Astrocyte of the cerebellum (primary cell): ENCODE measurements at regions not wholly inside any gene's neighbourhood (a gene's known extent, or its start where the extent isn't known, plus 50 kb on each side); places are given as distances from the start of the nearest gene placed in this dataset.

Experiments
- DNase-seq: peaks from one replicate; pipeline ENCODE4 v3.0.0-alpha.2; 2011; ENCODE audit warnings: low read depth
- H3K4me3 ChIP-seq: 2 replicates; pipeline ENCODE4 v1.5.1; 2011; ENCODE audit warnings: mild to moderate bottlenecking, low read depth, low read length, moderate library complexity
- in situ Hi-C: cut with HindIII; loops from 2 replicates; pipeline ENCODE4 v1.10.0; 2017; ENCODE audit warnings: low sequenced_read_pairs
- TF ChIP-seq, protein P1 (sequence below): IDR thresholded peaks from 2 replicates; pipeline ENCODE4 v1.5.1; 2012; ENCODE audit warnings: low read length, low read depth, moderate library complexity, mild to moderate bottlenecking; ENCODE audit errors: missing control alignments

DNA sequence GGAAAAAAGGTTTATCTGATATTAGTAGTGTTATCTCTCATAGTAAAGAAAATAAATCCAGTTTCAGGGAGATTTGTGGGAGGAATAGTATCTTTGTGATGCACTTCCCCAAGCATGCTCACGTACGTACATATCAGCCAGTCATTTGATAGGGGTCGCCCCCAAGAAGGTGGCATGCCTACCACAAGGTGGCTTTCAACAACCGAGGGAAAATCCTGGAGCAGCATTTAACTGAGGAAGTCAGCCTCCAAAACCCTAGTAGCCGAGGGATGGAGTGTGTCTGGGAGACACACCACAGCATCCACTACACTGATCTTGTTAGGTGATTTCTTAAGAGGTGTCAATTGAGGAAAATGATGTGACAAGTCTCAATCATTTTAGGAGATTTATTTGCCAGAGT lies 623.9 kb downstream of the NYAP2 start:
- no peak overlapping the region for H3K4me3 ChIP-seq
- in situ Hi-C loops: no loop called here
- TF ChIP-seq, protein P1, sequence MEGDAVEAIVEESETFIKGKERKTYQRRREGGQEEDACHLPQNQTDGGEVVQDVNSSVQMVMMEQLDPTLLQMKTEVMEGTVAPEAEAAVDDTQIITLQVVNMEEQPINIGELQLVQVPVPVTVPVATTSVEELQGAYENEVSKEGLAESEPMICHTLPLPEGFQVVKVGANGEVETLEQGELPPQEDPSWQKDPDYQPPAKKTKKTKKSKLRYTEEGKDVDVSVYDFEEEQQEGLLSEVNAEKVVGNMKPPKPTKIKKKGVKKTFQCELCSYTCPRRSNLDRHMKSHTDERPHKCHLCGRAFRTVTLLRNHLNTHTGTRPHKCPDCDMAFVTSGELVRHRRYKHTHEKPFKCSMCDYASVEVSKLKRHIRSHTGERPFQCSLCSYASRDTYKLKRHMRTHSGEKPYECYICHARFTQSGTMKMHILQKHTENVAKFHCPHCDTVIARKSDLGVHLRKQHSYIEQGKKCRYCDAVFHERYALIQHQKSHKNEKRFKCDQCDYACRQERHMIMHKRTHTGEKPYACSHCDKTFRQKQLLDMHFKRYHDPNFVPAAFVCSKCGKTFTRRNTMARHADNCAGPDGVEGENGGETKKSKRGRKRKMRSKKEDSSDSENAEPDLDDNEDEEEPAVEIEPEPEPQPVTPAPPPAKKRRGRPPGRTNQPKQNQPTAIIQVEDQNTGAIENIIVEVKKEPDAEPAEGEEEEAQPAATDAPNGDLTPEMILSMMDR: no peak
- DNase-seq: no peak

DNA sequence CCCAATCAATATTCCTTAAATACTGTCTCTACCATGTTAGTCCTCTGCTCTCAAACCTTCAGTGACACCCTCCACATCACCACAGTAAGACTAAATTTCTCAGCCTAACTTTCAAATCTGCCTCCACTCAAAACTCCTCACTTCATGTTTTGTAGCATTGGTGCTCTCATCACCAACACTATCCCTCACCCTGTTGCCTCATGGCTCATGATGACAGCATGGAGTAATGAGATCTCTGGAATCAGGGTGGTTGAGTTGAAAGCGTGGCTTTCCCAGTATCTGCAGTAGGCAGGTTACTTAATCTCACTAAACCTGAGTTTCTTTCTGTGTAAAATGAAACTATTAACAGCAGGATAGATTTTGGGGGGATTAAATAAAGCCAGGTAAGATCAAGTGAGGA lies 621.4 kb downstream of the NYAP2 start:
- in situ Hi-C loops: no loop called here
- DNase-seq: no peak
- no peak overlapping the region for H3K4me3 ChIP-seq
- TF ChIP-seq, protein P1: no peak

DNA sequence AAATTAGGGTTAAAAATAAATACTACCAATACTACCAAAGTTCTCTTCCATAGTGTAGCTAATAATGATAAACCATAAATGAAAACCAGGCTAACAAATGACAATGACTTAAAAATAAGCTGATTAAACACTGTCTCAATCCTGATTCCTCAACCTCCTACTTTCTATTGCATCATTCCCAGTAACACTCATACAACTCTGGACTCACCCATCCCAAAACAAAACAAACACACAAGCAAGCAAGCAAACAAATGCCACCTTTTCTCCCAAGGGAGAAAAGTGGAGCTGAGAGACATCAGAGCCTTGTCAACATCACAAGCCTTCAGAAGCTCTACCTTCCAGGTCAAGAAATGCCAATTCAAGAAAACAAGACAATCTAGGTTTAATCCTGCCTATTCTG lies 620.7 kb downstream of the NYAP2 start:
- H3K4me3 ChIP-seq: no peak overlapping the region
- TF ChIP-seq, protein P1: no peak
- no peak for DNase-seq
- in situ Hi-C loops: no loop called here

DNA sequence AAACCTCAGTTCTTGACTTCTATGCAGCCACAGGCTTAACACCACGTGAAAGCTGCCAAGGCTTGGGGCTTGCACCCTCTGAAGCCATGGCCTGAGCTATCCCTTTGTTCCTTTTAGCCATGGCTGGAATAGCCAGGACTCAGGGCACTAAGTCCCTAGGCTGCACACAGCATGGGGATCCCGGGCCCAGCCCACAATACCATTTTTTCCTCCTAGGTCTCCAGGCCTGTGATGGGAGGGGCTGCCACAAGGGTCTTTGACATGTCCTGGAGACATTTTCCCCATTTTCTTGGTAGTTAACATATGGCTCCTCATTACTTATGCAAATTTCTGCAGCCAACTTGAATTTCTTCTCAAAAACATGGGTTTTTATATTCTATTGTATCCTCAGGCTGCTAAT lies 619.1 kb downstream of the NYAP2 start:
- H3K4me3 ChIP-seq: no peak overlapping the region
- in situ Hi-C loops: no loop called here
- no peak for DNase-seq
- TF ChIP-seq, protein P1: no peak

DNA sequence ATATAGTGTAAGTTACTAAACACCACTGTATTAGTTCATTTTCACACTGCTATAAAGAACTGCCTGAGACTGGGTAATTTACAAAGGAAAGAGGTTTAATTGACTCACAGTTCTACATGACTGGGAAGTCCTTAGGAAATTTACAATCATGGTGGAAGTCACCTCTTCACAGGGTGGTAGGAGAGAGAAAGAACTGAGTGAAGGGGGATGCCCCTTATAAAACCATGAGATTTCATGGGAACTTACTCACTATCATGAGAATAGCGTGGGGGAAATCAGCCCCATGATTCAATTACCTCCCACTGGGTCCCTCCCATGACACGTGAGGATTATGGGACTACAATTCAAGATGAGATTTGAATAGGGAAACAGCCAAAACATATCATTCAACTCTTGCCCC lies 618.0 kb downstream of the NYAP2 start:
- H3K4me3 ChIP-seq: no peak overlapping the region
- in situ Hi-C loops: no loop called here
- DNase-seq: no peak
- TF ChIP-seq, protein P1: no peak

DNA sequence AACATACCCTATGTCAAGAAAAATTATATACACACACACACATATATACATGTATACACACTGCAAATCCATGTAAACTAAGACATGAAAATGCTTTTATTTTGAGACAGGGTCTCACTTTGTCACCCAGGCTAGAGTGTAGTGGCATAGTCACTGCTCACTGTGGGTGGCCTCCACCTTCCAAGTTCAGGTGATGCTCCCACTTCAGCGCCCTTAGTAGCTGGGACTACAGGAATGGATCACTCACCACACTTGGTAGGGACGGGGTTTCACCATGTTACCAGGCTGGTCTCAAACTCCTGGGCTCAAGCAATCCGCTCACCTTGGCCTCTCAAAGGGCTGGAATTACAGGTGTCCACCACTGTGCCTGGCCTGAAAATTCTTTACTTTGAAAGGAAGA lies 617.6 kb downstream of the NYAP2 start:
- no peak for DNase-seq
- no peak overlapping the region for H3K4me3 ChIP-seq
- in situ Hi-C loops: no loop called here
- TF ChIP-seq, protein P1: no peak
